GM12865 (cell line): ENCODE measurements at regions not wholly inside any gene's neighbourhood (a gene's known extent, or its start where the extent isn't known, plus 50 kb on each side); places are given as distances from the start of the nearest gene placed in this dataset.
A peak's percentile ranks its signal among the peaks of the same experiment; 100 is the strongest.

Experiments
- DNase-seq: peaks from one replicate; pipeline ENCODE4 v3.0.0; 2010; ENCODE audit warnings: low read depth
- H3K4me3 ChIP-seq: 2 replicates; pipeline ENCODE4 v1.5.1; 2011; ENCODE audit warnings: mild to moderate bottlenecking, low read depth, low read length, control low read depth
- CTCF ChIP-seq: IDR thresholded peaks from 2 replicates; pipeline ENCODE4 v1.5.1; 2011; ENCODE audit warnings: low read length, control low read depth, low read depth, inconsistent platforms; ENCODE audit not compliant: insufficient read depth; ENCODE audit errors: missing control alignments

- TF ChIP-seq CTCF: no peak
- no peak for DNase-seq
- H3K4me3 ChIP-seq: no peak overlapping the region
Observed at GRCh38 chr7:47093320-47094234, 488.3 kb downstream of the TNS3 start.

- TF ChIP-seq CTCF: no peak
- H3K4me3 ChIP-seq: no peak overlapping the region
- DNase-seq: no peak
Observed at GRCh38 chr7:47092336-47092735, 489.6 kb downstream of the TNS3 start.

GRCh38 chr7:47091141-47091540, 490.8 kb downstream of the TNS3 start:
- no peak for DNase-seq
- no peak overlapping the region for H3K4me3 ChIP-seq
- TF ChIP-seq CTCF: no peak

GRCh38 chr7:47089461-47089860, 492.4 kb downstream of the TNS3 start:
- DNase-seq: no peak
- TF ChIP-seq CTCF: no peak
- H3K4me3 ChIP-seq: no peak overlapping the region

GRCh38 chr7:47089068-47089417, 492.9 kb downstream of the TNS3 start:
- DNase-seq: no peak
- no peak for TF ChIP-seq CTCF
- no peak overlapping the region for H3K4me3 ChIP-seq

- peak; percentile 61 for DNase-seq
- no peak overlapping the region for H3K4me3 ChIP-seq
- TF ChIP-seq CTCF: peak; percentile 76
Observed at GRCh38 chr7:47088329-47089067, 493.4 kb downstream of the TNS3 start.

GRCh38 chr7:47087866-47088265, 494.0 kb downstream of the TNS3 start:
- no peak for DNase-seq
- H3K4me3 ChIP-seq: no peak overlapping the region
- no peak for TF ChIP-seq CTCF
